GM04504 (cell line): ENCODE measurements at regions not wholly inside any gene's neighbourhood (a gene's known extent, or its start where the extent isn't known, plus 50 kb on each side); places are given as distances from the start of the nearest gene placed in this dataset.
"Not testable (repeated sequence)": the region's sequence is repeated elsewhere in the genome, so short reads cannot be mapped to it uniquely, and the experiment has no call there.

Experiments used
- DNase-seq: peaks from one replicate; pipeline ENCODE4 v3.0.0-alpha.2; 2012; ENCODE audit warnings: low read depth

DNA sequence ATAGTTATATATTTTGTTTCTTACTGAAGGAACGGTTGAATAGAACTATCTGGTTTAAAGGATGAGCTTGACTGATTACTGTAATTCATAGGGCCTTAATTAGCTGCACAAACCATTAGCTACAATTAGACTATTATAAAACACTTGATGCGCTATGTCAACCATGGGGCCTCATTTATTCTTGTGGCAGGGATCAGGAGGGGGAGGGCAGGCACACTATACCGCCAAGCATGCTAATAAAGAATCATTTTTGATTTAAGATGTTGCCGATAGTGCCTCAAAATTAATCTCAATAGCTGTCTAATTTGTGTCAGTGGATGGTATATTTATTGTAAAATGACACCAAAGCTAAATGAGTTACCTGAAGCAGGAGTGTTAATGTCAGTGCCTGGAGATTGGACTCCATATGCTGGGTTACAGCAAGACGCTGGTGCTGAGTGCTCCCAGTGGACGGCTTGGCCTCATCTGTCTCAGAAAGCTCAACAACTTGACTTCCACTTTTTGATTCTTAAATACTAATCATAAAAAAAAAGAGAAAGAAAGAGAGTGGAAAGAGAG lies 1007.0 kb upstream of the CELF4 start:
- DNase-seq = no peak

DNA sequence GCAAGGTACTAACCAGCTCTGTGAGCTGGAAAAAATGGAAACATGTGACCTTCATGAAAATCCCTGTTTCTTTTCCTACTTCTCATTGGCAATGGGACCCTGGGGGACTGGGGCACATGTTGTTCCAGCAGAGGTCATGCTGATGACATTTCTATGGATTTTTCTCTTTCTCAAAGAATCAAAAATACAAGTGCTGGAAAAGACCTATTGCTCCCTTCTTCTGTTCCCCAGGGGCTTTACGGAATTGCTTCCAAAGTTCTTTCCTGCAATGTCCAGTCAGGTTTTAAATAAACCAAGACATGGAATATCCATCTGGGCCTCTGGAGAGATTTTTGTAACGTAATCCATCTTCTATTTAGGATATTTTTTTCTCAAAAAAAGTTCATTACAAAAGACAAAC lies 1006.1 kb upstream of the CELF4 start:
- no peak for DNase-seq

DNA sequence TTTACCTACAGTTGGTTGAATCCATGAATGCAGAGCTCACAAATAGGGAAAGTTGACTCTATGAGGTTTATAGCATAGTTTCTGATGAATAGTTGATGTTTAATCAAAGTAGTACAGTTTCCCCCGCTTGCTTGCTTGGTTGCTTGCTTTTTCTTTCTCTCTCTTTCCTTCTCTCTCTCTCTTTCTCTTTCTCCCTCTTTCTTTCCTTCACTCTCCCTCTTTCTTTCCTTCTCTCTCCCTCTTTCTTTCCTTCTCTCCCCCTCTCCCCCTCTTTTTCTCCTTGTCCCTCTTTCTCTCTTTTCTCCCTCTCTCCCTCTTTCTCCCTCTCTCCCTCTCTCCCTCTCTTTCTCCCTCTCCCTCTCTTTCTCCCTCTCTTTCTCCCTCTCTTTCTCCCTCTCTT lies 999.9 kb upstream of the CELF4 start:
- DNase-seq = no peak

DNA sequence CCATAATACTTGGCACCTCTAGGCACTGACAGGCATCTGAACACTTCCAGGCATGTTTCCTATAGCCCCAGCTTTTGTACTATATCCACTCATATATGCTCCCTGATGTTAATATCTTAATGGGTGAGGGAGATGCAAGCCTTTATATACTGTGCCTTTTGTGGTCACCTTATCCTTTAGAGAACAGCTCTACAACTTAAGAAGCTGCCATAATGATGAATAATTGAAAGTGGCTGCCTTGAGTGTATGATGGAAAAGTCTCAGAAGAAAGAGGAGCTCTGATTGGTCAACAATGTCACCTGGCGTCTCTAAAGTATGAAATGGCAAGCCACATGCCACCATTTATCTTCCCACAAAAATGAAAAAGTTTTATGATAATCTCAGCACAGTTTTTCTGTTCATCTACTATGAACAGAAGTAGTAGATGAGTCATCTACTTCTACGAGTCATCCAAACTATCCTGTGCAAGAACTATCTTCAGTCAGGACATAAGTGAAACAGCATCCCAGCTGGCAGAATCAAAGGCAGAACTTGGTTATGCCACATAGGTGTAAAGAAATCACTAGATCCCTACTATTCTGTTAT lies 997.9 kb upstream of the CELF4 start:
- DNase-seq = no peak

DNA sequence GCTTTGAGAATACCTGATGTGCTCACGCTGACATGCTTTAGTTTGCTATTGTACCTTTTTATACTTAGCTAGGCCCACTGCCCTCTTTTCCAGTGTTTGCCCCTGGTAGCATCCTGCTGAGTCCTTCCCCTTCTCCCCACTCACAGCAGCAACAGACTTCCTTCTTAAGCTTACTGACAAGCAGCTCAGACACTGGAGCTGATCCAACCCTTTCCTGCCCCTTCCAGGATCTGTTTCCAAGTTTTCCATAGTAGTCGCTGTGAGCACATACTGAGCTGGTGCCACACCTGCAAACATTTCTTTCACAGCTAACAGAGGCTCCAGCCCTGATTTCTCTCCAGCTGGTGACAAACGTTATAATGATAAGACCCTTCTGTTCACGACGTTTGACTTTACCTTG lies 991.4 kb upstream of the CELF4 start:
- DNase-seq = no peak

DNA sequence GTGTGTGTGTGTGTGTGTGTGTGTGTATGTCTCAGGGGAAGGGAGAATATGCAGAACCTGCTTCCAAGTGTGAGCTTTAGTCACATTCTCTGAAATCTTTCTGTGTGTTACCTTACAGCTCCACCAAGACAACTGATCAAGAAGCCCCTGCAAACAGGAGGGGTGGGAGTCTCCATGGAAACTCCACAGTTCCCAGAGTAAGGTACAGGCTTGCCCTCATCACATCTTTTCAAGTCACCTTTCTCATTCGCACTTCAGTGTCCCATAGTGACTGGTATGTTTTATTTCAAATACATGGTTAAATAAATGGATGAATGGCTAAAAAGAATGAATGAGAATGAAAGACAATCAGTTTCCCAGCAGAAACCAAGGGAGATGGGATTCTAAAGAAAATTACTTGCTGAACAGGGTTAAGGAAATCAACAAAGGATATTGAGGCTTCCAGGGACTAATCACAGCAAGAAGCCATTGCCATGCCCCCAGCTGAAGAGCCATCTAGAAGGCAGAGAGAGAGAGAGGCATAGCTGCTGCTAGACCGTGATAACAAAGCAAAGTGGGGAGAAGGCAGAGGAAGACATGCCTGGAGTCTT lies 987.2 kb upstream of the CELF4 start:
- no peak for DNase-seq

DNA sequence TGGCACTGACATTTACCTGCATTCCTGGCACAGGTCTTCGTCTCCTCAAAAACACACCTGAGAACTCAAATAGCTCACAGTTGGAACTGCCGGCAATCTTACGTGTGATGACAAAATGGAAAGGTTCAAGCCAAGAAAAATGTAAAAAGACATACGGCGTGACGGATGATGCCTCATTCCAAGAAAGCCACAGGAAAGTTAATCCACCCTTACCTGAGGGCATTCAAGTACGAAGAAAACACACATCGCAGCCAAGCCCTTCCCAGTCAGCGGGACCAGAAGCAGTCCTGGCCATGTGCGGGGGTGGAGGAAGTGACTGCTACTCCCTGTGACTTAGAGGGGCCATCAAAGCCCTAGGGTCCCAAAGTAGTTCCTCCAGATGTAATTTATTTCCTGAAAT lies 986.3 kb upstream of the CELF4 start:
- no peak for DNase-seq

DNA sequence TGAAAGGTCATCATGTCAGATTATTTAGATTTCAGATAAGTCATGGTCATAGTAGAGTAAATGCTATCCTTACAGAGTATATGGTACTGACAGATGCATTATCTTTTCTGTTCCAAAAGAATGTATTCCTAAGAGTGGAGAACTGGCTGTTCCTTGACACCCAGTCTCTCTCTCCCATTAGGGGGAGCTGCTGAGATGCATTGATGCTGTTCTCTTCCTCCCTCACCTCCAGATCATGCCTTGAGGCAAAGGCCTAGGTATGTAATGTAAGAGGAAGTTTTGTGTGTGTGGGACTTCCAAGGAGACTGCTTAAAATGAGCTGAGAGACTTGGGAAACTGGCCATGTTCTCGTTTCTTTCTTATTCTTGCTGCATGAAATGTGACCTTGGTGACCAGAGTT lies 979.5 kb upstream of the CELF4 start:
- no peak for DNase-seq

DNA sequence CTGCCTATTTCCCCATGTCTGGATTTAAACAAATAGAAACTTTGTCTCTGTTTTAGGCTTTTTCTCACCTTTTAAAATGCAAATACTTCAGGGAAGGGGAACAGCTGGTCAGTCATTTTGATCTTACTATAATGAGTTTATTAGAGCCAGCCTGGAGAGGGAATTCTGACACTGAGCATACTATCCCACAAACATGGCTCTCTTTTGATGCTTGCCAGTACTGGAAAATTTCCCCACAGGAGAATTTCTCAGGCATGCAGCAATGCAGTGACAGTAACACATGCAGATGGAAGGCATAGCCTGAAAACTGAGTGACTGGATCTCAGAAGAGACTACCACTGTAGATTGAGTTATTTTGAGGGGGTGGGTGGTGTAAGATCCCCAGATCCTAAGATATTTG lies 974.3 kb upstream of the CELF4 start:
- no peak for DNase-seq

DNA sequence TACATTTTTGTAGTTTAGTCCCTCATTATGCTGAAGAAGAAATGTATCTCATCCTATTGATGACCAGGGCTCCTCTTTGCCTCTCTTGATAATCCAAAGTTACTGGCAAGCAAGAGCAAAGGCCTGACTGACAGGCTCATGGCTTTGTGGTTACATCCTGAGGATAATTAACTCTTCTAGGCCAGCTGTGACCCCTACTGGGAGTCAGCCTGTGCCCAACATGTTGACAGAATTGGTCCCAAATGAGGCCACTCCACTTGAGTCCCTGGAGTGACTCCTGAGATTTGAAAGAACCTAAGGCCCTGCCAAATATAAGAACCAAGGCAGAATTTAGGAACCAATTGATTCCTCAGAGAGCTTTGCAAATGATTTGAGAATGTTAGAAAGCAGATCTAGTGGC lies 973.8 kb upstream of the CELF4 start:
- DNase-seq = no peak

DNA sequence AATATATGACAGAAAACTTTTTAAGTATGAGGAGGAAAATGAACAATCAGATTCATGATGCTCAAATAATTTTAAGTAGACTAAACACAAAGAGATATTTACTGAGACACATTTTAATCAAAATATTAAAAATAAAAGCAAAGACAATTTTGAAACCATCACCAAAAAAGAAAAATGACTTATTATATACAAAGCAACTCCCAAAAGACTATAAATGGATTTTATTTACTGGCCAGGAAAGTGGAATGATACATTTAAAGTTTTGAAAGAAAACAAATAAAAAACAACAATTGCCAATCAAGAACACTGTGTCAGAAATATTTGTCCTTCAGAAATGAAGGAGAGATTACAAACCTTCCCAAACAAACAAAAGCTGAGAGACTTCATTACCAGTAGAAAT lies 968.5 kb upstream of the CELF4 start:
- DNase-seq = no peak

DNA sequence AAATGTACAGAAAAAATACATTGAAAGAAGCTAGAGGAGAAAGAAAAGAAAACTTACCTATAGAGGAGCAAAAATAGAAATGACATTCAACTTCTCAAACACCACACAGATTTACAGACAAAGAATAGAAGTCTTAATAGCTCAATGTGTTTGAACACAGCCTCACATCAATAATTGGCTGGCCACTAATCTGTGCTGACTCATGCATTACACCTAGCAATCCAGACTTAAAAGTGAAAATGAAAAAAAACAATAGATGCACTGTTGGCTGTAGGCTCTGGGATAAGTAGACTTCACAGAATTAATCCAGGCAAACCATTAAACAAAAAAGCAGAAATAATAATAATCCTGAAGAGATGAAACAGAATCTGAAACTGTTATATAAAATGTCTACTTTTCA lies 961.3 kb upstream of the CELF4 start:
- DNase-seq = no peak

DNA sequence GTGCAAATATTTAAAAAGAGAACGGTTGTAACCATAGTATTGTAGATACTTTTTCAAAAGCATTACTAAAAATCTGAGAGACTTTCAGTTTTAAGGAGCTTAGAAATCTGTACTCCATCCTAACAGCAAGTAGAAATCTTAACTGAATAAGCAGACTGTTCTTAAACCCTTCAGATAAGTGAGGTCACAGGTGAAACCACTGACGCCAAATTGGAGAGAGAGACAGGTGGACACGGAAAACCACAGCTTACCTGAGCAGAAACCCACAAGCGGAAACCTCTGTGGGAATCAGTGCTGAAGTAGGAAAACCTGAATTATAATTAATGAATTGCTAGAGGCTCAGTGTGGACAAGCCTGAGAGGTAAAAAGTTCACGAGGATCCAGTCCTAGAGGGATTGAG lies 959.4 kb upstream of the CELF4 start:
- DNase-seq = no peak

DNA sequence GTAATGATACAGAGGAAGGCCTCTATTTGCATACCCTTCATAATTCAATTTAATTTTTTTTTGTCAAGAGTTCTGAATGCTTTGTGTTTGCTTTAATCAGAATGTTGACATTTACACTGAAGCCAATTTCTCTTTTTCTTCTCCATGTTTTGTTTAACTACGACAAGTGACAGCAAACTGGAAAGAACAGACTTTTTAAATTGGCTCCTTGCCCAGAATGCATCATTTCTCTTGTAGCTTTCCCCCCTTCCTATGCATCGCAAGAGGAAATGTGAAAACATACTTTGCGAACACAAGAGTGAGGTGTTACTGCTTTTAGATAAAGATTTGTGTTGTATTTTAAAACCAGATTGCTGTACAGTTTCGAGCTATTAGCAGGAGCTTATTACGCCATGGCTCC lies 955.2 kb upstream of the CELF4 start:
- DNase-seq = no peak

DNA sequence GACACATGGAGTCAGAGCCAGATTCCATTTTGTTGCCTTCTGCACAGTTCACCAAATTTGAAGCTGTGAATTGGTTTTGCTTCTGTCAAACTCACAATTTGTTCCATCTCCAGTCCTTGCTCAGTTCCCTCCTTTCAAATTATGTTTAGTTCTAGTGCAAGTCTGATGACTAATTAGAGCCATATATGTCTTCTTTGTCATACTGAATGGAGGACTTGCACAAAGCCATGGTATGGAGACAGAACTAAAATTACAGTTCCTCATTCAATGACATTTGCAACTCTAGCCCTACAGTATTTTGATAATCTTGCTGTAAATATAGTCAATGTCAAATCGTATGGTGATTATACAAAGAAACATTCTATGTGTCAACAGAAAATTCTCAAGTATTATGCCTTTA lies 936.9 kb upstream of the CELF4 start:
- DNase-seq = no peak

DNA sequence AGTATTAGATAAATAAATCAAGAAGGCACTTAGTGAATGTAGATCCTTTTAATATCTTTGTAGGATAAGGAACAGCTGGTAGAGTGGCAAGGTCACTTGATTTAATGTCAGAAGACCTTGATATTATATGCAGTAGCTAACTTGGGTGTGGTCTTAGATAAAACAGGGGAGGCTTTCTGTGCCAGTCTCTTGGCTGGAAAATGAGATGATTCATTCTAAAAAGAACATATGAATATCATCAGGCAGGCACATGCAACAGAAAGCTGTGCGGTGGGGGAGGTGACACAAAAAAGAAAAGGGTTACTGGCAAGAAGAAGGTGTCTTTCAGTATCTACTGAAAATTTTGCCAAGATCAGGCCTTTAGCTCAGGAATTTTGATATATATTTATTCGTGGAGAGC lies 931.7 kb upstream of the CELF4 start:
- DNase-seq = no peak

DNA sequence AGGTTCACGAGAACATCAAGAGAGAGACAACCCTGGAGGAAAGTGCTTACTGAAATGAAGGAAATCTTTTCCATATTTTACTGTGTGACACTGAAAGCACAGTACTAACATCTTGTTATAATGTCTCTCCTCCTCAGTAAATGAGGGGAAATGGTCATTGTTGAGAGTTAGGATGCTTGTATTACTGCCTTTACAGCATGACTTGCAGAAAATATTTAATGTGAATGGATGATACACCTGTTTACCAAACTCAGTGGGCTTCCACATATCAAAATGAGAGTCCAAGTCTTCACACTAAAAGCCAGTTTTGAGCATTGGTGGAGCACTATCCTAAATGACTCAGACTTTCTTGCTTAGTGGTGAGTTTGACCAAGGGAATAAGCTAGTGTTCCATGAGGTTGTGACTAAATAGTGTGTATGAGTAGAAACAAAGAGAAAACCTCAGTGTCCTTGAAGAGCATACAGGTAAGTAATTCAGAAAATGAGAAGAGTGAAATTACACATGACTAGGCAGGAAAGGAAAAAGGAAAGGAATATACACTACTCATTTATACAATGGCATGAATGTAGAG lies 930.7 kb upstream of the CELF4 start:
- no peak for DNase-seq

DNA sequence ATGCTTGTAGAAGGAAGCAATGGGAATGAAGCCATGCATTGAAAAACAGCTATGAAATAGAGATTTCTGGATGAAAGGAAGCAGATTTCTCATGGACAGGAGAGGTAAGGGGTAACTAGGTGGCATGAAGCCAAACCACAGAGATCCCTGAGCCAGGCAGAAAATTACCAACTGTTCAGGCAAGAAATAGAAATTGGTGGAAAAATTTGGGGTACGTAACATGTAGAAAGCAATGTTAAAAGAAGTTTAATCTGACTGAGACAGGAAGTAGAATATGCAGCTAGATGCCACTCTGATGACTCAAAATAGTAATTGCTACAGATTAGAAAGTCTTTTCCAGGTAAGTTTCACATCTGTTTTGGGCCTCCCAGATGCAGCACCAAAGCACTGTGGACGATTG lies 928.5 kb upstream of the CELF4 start:
- no peak for DNase-seq

DNA sequence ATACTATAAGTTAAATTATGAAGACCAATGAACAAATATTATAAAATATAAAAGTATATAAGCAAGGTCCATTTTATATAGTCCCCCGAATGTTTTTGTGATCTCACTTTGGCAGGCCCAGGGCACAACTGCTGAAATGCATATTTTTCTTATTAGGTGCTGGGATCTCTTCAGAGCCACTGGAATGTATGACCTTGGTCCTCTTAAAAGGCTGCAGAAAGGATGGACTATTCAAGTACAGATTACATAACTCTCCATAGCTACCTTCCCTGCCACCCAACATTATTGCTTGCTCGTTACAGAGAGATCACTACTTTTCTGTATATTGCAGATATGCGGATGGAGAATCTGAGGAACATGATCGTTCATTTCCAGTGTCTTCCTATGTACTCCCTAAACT lies 925.6 kb upstream of the CELF4 start:
- DNase-seq = no peak

DNA sequence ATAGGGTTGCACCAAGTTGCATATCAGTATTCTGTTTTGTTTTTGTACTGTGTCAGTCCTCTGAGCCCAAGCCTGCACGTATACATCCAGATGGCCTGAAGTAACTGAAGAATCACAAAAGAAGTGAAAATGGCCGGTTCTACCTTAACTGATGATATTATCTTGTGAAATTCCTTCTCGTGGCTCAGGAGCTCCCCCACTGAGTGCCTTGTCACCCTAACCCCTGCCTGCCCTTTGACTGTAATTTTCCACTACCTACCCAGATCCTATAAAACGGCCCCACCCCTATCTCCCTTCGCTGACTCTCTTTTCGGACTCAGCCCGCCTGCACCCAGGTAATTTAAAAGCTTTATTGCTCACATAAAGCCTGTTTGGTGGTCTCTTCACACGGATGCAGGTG lies 924.1 kb upstream of the CELF4 start:
- DNase-seq = not testable (repeated sequence)

DNA sequence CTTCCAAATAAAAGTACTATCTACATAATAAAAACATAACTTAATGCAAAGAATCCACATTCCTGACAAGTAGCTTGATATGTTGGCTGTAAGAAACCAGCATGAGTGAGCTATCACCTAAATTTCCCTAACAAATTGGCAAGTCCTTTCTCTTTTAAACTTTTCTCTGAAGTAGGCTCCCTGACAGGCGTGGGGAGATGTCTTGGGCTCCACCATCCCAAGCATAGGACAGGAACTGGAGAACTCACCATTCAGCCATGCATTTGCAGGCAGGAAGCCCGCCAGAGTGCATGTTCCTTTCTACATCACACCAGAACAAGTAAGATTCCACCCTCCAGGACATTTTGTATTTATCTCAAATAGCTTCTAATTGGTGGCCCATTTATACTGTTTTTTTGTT lies 921.9 kb upstream of the CELF4 start:
- DNase-seq = no peak

DNA sequence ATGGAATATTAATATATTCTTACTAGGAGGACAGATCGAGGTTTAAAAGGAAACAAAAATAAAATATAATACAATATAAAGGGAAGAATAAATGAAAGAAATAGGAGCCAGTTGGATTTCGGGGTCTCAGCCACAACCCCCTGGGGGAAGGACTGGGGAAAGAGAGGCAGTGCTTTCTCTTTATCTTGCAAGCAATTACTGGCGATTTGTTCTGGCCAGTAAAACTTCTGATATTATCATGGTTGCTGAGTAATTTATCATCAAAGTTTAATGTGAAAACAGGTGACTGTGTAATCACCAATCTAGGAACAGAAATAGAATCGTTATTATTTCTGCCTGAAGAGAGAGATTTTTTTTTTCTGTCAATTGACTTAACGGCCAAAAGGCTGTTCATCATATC lies 917.7 kb upstream of the CELF4 start:
- no peak for DNase-seq

DNA sequence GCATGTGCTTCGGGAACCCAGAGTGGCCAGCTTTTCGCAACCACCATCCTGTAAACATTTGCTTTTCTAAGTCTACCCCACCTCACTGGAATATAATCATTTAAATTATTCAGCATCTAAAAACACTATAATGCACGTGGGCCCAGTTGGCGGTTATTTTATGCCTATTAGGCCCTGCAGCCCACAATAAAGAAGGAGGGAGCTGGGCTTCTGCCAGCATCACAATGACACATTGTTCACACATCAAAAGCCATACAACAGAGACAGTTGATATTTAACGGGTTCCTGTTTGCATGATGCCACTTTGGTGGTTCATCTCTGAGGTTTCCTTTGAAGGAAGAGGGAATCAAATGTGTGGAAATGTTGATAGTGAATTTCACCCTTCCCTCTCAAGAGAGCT lies 916.0 kb upstream of the CELF4 start:
- DNase-seq = no peak

DNA sequence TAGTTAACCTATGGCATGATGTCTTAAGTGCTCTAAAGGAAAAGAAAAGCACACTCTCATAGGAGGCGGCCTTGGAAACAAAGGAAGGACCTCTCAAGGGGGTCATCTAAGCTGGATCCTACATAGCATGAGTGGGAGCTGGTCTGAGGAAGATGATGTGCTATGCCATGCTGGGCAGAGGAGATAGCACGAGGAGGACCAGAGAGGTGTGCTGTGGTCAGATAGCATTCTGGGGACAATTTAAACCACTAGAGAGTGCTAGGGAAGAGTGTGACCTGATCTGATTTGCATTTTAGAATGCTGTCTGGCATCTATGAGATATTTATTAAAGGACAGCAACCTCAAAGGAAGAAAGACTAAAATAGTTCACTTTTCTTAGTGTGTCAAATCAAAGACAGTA lies 910.1 kb upstream of the CELF4 start:
- DNase-seq = no peak
